Activated effector memory CD4-positive, alpha-beta T cell treated with Interleukin-2 at 50 U/mL for 16 hours (primary cell): ENCODE measurements at regions not wholly inside any gene's neighbourhood (a gene's known extent, or its start where the extent isn't known, plus 50 kb on each side); places are given as distances from the start of the nearest gene placed in this dataset.

Source experiments
- DNase-seq: peaks from one replicate; pipeline ENCODE4 v3.0.0-alpha.2; 2020

GRCh38 chr2:126990605-126991532 lies 92.2 kb downstream of the TEX51 start:
- DNase-seq = no peak

- DNase-seq = no peak
Measured at GRCh38 chr2:126994340-126994777, 95.7 kb downstream of the TEX51 start.

GRCh38 chr2:126995621-126996377 lies 97.1 kb downstream of the TEX51 start:
- no peak for DNase-seq

GRCh38 chr2:126996378-126996699 lies 97.6 kb downstream of the TEX51 start:
- no peak for DNase-seq
